HepG2 (cell line): ENCODE measurements at regions not wholly inside any gene's neighbourhood (a gene's known extent, or its start where the extent isn't known, plus 50 kb on each side); places are given as distances from the start of the nearest gene placed in this dataset.

ENCODE experiments used
- ATAC-seq: fragments of 200-7000 bp; cut with Tn5 transposase; 3 replicates; pipeline ENCODE4 v1.9.1; 2020; ENCODE audit warnings: mild to moderate bottlenecking, moderate library complexity
- BruUV-seq: library from RNA; stranded (reverse); fragments of 400-500 nt; replicated peaks from 2 replicates; lab custom pipeline; 2021; lab: Mats Ljungman, UMichigan
- CTCF ChIA-PET: fragments of 300-600 bp; formaldehyde crosslinking; extraction: SDS; loops from one replicate; lab custom pipeline; 2021; ENCODE audit warnings: low total read pairs, inconsistent platforms, low intra/inter-chr PET ratio; lab: Yijun Ruan, JAX
- POLR2A ChIA-PET: fragments of 350-600 bp; sonication (Branson Sonifier 250); formaldehyde crosslinking; loops from one replicate; lab custom pipeline; 2020; ENCODE audit warnings: antibody characterized with exemption, inconsistent platforms; lab: Yijun Ruan, JAX
- DNase-seq: peaks from one replicate; pipeline ENCODE4 v3.0.0-alpha.2; 2015; ENCODE audit warnings: low spot score
- FAIRE-seq: peaks from 3 replicates; lab custom pipeline; 2011; peaks lifted over from hg19 to GRCh38; lab: Jason Lieb, UNC
- H2AFZ ChIP-seq: one replicate; pipeline ENCODE4 v1.6.1; 2011; ENCODE audit warnings: low read length, inconsistent platforms
- H3K27ac ChIP-seq: fragments of 300-600 bp; 3 replicates; pipeline ENCODE4 v1.8.0; 2011; ENCODE audit warnings: mixed run types, mild to moderate bottlenecking, mixed read lengths, low read length, inconsistent platforms; ENCODE audit not compliant: insufficient read depth; ENCODE audit errors: extremely low read length
- H3K27me3 ChIP-seq, 2 experiments: fragments of 200-600 bp in 1 of 2; 2 replicates in 1 of 2; 3 replicates in 1 of 2; pipeline versions ENCODE4 v1.6.0 to v1.8.0; 2011; ENCODE audit warnings: low read length in 2 of 2, mild to moderate bottlenecking in 2 of 2, moderate library complexity in 2 of 2, inconsistent platforms in 1 of 2; ENCODE audit not compliant: insufficient read depth in 2 of 2, control insufficient read depth in 1 of 2
- H3K36me3 ChIP-seq, 2 experiments: fragments of 200-600 bp in 1 of 2; replicated peaks in 1 of 2; 2 replicates in 1 of 2; 3 replicates in 1 of 2; pipeline versions ENCODE4 v1.5.1 to v1.8.0; 2011; ENCODE audit warnings: low read length in 2 of 2, inconsistent platforms in 1 of 2; ENCODE audit not compliant: insufficient read depth in 2 of 2, control insufficient read depth in 1 of 2
- H3K4me1 ChIP-seq: 2 replicates; pipeline ENCODE4 v1.5.1; 2012; ENCODE audit warnings: low read length, inconsistent platforms; ENCODE audit not compliant: insufficient read depth
- H3K4me2 ChIP-seq: 2 replicates; pipeline ENCODE4 v1.6.0; 2011; ENCODE audit warnings: low read depth, low read length, inconsistent platforms
- H3K4me3 ChIP-seq, 3 experiments: fragments of 200-600 bp in 1 of 3; sonication (generic), shearing (Covaris generic) in 1 of 3; replicated peaks in 1 of 3; 2 replicates each; pipeline ENCODE4 v1.5.1; 2011 to 2016; ENCODE audit warnings: low read length in 3 of 3, inconsistent platforms in 2 of 3, low read depth in 2 of 3, mild to moderate bottlenecking in 2 of 3, control low read depth in 1 of 3, mixed read lengths in 1 of 3; ENCODE audit not compliant: insufficient read depth in 1 of 3
- H3K79me2 ChIP-seq: one replicate; pipeline ENCODE4 v1.6.1; 2011; ENCODE audit warnings: low read length, inconsistent platforms; ENCODE audit not compliant: insufficient read depth
- H3K9ac ChIP-seq: 2 replicates; pipeline ENCODE4 v1.6.0; 2011; ENCODE audit warnings: mild to moderate bottlenecking, low read depth, low read length, inconsistent platforms; ENCODE audit not compliant: insufficient read depth
- H3K9me3 ChIP-seq: 2 replicates; pipeline ENCODE4 v1.5.1; 2012; ENCODE audit warnings: mild to moderate bottlenecking, low read length
- H4K20me1 ChIP-seq: 2 replicates; pipeline ENCODE4 v1.6.0; 2011; ENCODE audit warnings: inconsistent platforms, mild to moderate bottlenecking, low read length, moderate library complexity; ENCODE audit not compliant: insufficient read depth
- MAFF ChIP-seq: IDR thresholded peaks from 2 replicates; pipeline ENCODE4 v1.6.1; 2011; ENCODE audit warnings: low read depth, low read length, improper control_type of control experiment
- MAFK ChIP-seq, 2 experiments: IDR thresholded peaks in 1 of 2; conservative IDR thresholded peaks in 1 of 2; 2 replicates each; pipeline ENCODE4 v1.6.1; 2011; ENCODE audit warnings: improper control_type of control experiment in 2 of 2, low read length in 2 of 2
- ZNF782 ChIP-seq: sonication (generic); formaldehyde crosslinking; IDR thresholded peaks from 2 replicates; pipeline ENCODE4 v1.4.0; 2020; ENCODE audit warnings: missing genetic modification reagents, mild to moderate bottlenecking, borderline replicate concordance
- WGBS: methylation state at CpG from one replicate; pipeline ENCODE4 v1.1.6; 2017; ENCODE audit warnings: low lambda C conversion rate; 5-methylcytosine and 5-hydroxymethylcytosine counted together
- in situ Hi-C: cut with HindIII; loops from 2 replicates; pipeline ENCODE4 v1.10.0; 2017; ENCODE audit warnings: low pct_unique_long_range_greater_than_20kb; ENCODE audit not compliant: extremely low pct_ligation_motif_present
- intact Hi-C: fragments of 100-400 bp; cut with micrococcal nuclease; formaldehyde crosslinking; loops from one replicate; pipeline ENCODE4 v1.10.0; 2022; ENCODE audit not compliant: unreplicated experiment
- TF ChIP-seq, protein P1 (sequence below): sonication (generic); formaldehyde crosslinking; IDR thresholded peaks from 2 replicates; pipeline ENCODE4 v1.5.0; 2020; ENCODE audit warnings: missing genetic modification reagents
- TF ChIP-seq, protein P2 (sequence below): sonication (generic); formaldehyde crosslinking; IDR thresholded peaks from 2 replicates; pipeline ENCODE4 v1.5.0; 2020; ENCODE audit warnings: mild to moderate bottlenecking, missing genetic modification reagents
- TF ChIP-seq, protein P3 (sequence below), 2 experiments: sonication (generic) in 1 of 2; formaldehyde crosslinking in 1 of 2; IDR thresholded peaks; 2 replicates each; pipeline versions ENCODE4 v1.4.0 to v1.6.1; 2016 to 2020; ENCODE audit warnings: borderline replicate concordance in 1 of 2, low read depth in 1 of 2, mild to moderate bottlenecking in 1 of 2, missing genetic modification reagents in 1 of 2

DNA sequence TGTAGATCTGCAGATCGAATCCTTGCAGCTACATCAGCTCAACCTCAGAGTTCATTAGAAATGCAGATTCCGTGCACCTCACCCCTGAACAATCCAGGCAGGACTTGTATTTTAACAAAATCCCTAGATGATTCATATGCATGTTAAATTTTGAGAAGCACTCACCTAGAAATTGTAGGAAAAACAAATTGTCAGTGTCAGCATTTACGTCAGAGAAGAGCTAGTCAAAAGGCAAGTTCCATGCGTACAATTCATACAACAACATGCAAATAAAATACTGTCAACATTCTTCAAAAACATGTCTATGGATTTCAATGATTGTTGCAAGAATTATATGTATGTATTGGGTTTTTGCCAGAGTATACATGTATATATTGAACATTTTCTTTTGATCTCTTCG is 504.5 kb downstream of the NLGN4X start:
- Histone ChIP-seq H3K36me3 (no peaks in the 10 kb centered on the region), H4K20me1 (no peaks in the 10 kb centered on the region), H2AFZ (no peak overlapping the region), H3K4me3 (no peak overlapping the region), H3K27me3 (no peaks in the 10 kb centered on the region), H3K9ac (no peak overlapping the region), H3K9me3 (peaks cover 58% of the 10 kb centered on the region), H3K27ac (no peak overlapping the region), H3K4me2 (no peak overlapping the region), H3K4me1 (no peaks in the 10 kb centered on the region), H3K79me2 (no peaks in the 10 kb centered on the region)
- in situ Hi-C loops, result no loop called here
- FAIRE-seq, result no peak
- TF ChIP-seq MAFF, result peak; percentile 45; the same call in 1 of the 2 replicates
- TF ChIP-seq MAFK (conservative IDR thresholded peaks at IDR 0.05 in 1 of 2, IDR thresholded peaks at IDR 0.05 in 1 of 2; ENCODE audit: low read length in 2 of 2), result peak; percentile 50 to 74; a peak in 3 of 4 replicates
- TF ChIP-seq, protein P1, sequence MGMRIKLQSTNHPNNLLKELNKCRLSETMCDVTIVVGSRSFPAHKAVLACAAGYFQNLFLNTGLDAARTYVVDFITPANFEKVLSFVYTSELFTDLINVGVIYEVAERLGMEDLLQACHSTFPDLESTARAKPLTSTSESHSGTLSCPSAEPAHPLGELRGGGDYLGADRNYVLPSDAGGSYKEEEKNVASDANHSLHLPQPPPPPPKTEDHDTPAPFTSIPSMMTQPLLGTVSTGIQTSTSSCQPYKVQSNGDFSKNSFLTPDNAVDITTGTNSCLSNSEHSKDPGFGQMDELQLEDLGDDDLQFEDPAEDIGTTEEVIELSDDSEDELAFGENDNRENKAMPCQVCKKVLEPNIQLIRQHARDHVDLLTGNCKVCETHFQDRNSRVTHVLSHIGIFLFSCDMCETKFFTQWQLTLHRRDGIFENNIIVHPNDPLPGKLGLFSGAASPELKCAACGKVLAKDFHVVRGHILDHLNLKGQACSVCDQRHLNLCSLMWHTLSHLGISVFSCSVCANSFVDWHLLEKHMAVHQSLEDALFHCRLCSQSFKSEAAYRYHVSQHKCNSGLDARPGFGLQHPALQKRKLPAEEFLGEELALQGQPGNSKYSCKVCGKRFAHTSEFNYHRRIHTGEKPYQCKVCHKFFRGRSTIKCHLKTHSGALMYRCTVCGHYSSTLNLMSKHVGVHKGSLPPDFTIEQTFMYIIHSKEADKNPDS (CRISPR knock-in tag), result no peak
- TF ChIP-seq, protein P2, sequence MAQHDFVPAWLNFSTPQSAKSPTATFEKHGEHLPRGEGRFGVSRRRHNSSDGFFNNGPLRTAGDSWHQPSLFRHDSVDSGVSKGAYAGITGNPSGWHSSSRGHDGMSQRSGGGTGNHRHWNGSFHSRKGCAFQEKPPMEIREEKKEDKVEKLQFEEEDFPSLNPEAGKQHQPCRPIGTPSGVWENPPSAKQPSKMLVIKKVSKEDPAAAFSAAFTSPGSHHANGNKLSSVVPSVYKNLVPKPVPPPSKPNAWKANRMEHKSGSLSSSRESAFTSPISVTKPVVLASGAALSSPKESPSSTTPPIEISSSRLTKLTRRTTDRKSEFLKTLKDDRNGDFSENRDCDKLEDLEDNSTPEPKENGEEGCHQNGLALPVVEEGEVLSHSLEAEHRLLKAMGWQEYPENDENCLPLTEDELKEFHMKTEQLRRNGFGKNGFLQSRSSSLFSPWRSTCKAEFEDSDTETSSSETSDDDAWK (CRISPR knock-in tag), result no peak
- no TSS peak for BruUV-seq
- ATAC-seq, result no peak
- ChIA-PET CTCF (no interaction called here), POLR2A (no interaction called here)
- intact Hi-C loops, result no loop called here
- no peak for DNase-seq
- WGBS, result 9% methylated on average over 5 of the region's 5 CpGs

DNA sequence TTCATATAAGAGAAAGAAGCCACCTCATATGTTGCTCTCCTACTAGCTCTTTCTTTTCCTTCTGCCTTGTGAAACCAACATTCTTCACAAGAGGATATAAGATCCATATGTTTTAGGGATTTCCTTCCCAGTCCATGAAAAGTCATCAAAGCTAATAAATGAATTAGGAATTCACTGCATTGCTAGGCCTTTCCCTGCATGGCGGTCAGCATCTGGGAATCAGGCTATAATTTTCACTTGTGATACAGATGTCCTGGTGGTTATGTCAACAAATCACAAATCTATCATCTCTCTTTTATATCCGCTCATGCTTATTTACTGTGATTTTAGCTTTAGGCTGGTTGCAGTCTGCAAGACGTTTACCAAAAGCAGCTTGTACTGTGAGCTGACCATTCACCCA is 510.0 kb downstream of the NLGN4X start:
- H3K27ac ChIP-seq, result no peak overlapping the region
- H3K9me3 ChIP-seq, result peaks cover 58% of the 10 kb centered on the region
- intact Hi-C loops, result no loop called here
- H3K4me1 ChIP-seq, result no peaks in the 10 kb centered on the region
- H4K20me1 ChIP-seq, result no peaks in the 10 kb centered on the region
- H3K27me3 ChIP-seq, result no peaks in the 10 kb centered on the region
- no peak overlapping the region for H3K9ac ChIP-seq
- no peak overlapping the region for H3K4me2 ChIP-seq
- WGBS, result 10% methylated on average over 3 of the region's 3 CpGs
- BruUV-seq, result no TSS peak
- H2AFZ ChIP-seq, result no peak overlapping the region
- no peak overlapping the region for H3K4me3 ChIP-seq
- H3K79me2 ChIP-seq, result no peaks in the 10 kb centered on the region
- ATAC-seq, result no peak
- no peak for DNase-seq
- ChIA-PET POLR2A (no interaction called here), CTCF (no interaction called here)
- in situ Hi-C loops, result no loop called here
- no peaks in the 10 kb centered on the region for H3K36me3 ChIP-seq
- no peak for FAIRE-seq
- TF ChIP-seq, protein P3, sequence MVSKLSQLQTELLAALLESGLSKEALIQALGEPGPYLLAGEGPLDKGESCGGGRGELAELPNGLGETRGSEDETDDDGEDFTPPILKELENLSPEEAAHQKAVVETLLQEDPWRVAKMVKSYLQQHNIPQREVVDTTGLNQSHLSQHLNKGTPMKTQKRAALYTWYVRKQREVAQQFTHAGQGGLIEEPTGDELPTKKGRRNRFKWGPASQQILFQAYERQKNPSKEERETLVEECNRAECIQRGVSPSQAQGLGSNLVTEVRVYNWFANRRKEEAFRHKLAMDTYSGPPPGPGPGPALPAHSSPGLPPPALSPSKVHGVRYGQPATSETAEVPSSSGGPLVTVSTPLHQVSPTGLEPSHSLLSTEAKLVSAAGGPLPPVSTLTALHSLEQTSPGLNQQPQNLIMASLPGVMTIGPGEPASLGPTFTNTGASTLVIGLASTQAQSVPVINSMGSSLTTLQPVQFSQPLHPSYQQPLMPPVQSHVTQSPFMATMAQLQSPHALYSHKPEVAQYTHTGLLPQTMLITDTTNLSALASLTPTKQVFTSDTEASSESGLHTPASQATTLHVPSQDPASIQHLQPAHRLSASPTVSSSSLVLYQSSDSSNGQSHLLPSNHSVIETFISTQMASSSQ (IDR thresholded peaks at IDR 0.05; ENCODE audit: low read depth), result no peak
- TF ChIP-seq, protein P3 (CRISPR knock-in tag; IDR thresholded peaks at IDR 0.05; ENCODE audit: borderline replicate concordance), result no peak
- no peak for TF ChIP-seq ZNF782 (CRISPR knock-in tag)
